H1 (cell line): ENCODE measurements at regions not wholly inside any gene's neighbourhood (a gene's known extent, or its start where the extent isn't known, plus 50 kb on each side); places are given as distances from the start of the nearest gene placed in this dataset.

ENCODE experiments used
- CTCF ChIP-seq, 3 experiments: IDR thresholded peaks; 1 replicate in 2 of 3; 2 replicates in 1 of 3; pipeline versions ENCODE4 v1.5.1 to v1.6.1; 2011; ENCODE audit warnings: low read length in 3 of 3, mild to moderate bottlenecking in 3 of 3, inconsistent platforms in 2 of 3, low read depth in 1 of 3, moderate library complexity in 1 of 3; ENCODE audit not compliant: insufficient read depth in 1 of 3; ENCODE audit errors: control extremely low read depth in 1 of 3
- EZH2 ChIP-seq: fragments of 200-600 bp; sonication (generic); IDR thresholded peaks from 2 replicates; pipeline ENCODE4 v1.7.1; 2012; ENCODE audit warnings: low read depth, mild to moderate bottlenecking, moderate library complexity, low read length, inconsistent platforms; ENCODE audit not compliant: severe bottlenecking
- JUN ChIP-seq: IDR thresholded peaks from 2 replicates; pipeline ENCODE4 v1.6.1; 2011; ENCODE audit warnings: low read depth, mild to moderate bottlenecking, improper control_type of control experiment, low read length
- KDM5A ChIP-seq: fragments of 200-600 bp; IDR thresholded peaks from 2 replicates; pipeline ENCODE4 v1.7.1; 2012; ENCODE audit warnings: mild to moderate bottlenecking, low read length, inconsistent platforms, mixed read lengths
- RNF2 ChIP-seq: fragments of 200-900, 300-1000 bp; sonication (generic); IDR thresholded peaks from 2 replicates; pipeline ENCODE4 v1.7.1; 2016; ENCODE audit warnings: borderline replicate concordance, low read depth, mild to moderate bottlenecking, antibody characterized with exemption, low read length; ENCODE audit not compliant: poor library complexity, severe bottlenecking; ENCODE audit errors: missing control alignments

DNA sequence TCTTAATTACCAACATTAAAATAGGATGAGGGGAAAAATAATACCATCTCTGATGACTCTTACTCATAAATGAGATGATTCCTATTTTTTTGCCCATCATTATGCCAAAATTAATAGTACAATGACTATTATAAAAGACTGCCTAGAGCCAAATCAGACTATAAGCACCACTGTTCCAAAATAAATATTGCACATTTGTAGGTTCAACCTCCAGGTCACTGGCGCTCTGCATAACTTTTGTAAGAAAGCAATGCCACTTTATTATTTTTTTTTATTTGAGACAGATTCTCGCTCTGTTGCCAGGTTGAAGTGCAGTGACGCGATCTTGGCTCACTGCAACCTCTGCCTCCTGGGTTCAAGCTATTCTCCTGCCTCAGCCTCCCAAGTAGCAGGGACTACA lies 142.5 kb upstream of the SP8 start (continued):
- TF ChIP-seq JUN (no peak), EZH2 (no peak), KDM5A (no peak), RNF2 (no peak), CTCF (IDR thresholded peaks at IDR 0.05; ENCODE audit: control extremely low read depth in 1 of 3, insufficient read depth in 1 of 3, low read depth in 1 of 3, low read length in 3 of 3) (no peak)
- TF ChIP-seq, all 59 proteins: peak for 0
